ENCODE measurements at regions not wholly inside any gene's neighbourhood (a gene's known extent, or its start where the extent isn't known, plus 50 kb on each side); places are given as distances from the start of the nearest gene placed in this dataset.
"Not testable (repeated sequence)": the region's sequence is repeated elsewhere in the genome, so short reads cannot be mapped to it uniquely, and the experiment has no call there.

DNA sequence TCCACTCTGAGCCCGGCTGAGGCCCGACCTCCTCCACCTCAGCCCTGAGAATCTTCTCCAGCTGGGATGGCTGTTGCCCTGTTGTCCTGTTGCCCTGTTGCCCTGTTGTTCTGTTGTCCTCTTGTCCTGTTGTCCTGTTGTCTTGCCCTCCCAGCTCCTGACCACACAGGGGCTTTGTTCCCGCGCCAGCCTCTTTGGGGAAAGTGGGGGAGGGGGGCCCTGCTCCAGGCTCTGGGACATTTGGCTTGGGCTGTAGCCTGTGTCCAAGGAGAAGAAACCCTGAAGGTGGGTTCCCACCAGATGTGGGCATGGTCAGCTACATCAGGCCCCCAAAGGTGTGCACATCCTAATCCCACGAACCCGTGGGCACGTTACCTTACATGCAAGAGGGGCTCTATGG lies 113.5 kb upstream of the FAM20C start:
- not testable (repeated sequence) for ATAC-seq (ENCODE audit: low FRiP score in 2 of 2); H3K9me3 ChIP-seq; DNase-seq; H3K27me3 ChIP-seq; H3K4me1 ChIP-seq; H3K27ac ChIP-seq; H3K36me3 ChIP-seq; H3K4me3 ChIP-seq
- 98 to 100% methylated on average over 2 to 5 of the region's 7 CpGs for WGBS, 2 donors

DNA sequence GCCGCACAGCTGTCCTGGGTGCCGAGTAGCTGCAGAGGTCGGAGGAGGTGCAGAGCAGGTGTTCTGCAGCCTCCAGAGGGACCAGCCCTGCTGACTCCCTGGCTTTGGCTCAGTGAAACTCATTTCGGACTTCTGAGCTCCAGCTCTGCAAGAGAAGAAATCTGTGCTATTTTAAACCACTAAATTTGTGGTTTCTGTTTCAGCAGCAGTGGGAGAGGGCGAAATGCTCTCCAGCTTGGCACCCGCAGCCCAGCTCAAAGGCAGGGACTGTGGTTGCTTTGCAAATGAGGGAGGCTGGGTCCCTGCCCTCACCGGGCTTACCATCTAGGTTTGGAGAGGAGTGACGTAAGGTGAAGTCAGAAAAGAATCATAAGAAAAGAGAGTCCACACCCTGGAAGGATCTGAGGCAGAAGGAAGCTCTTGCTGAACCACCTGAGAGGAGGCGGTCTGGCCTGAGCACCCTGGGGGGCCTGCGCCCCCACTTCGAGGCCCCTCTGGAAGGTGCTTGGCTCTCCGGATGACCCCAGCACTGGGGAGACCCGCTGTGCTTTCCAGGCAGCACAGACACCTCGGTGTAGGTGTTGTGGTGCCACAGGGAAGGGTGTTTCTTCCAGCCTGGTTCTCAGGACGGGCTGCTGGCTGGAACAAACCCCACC lies 112.8 kb upstream of the FAM20C start:
- not testable (repeated sequence) for H3K36me3 ChIP-seq; H3K9me3 ChIP-seq; H3K27me3 ChIP-seq; DNase-seq; ATAC-seq (ENCODE audit: low FRiP score in 2 of 2); H3K27ac ChIP-seq; H3K4me1 ChIP-seq; H3K4me3 ChIP-seq
- 84 to 85% methylated on average over 5 to 6 of the region's 15 CpGs for WGBS, 2 donors

DNA sequence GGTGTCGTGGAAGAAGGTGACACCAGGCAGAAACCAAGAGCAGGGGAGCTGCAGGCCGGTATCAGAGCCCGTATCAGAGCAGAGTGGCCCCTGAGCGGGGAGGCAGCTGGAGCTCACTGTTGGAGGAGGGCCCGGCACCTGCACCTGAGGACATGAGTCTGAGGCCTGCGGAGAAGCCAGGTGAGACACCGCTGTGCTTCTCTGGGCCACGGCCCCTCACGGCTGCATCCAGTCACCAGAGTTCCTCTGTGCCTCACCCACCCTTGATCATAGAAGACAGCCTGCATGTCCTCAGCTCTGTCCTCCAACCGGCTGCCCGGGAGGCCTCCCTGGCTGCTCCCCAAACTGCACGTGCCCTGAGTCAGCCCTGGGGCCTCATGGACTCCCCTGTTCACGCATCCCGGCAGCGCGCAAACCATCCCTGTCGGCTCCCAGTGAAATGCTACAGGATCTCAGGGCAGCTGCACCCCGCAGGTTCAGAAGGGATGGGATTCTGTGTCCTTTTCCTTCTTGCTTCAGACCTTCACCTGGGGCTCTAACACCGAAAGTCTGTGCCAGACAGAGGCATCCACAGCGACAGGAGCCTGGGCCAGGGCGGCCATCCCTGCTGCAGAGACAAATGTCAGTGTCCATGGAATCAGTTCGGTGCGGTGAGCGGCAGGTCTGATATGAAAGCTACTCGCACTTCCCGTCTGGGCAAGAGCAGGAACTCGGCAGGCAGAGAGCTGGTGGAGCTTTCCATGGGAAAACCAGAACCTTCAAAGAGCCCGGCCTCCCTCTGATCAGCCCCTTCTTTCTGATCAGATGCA lies 111.9 kb upstream of the FAM20C start:
- Histone ChIP-seq H3K4me1 (no peaks in the 10 kb centered on the region), H3K36me3 (no peaks in the 10 kb centered on the region), H3K9me3 (no peaks in the 10 kb centered on the region), H3K4me3 (no peak overlapping the region), H3K27ac (no peak overlapping the region), H3K27me3 (no peaks in the 10 kb centered on the region)
- no peak for TF ChIP-seq POLR2A (IDR thresholded peaks at IDR 0.05)
- TF ChIP-seq POLR2AphosphoS5 (IDR thresholded peaks at IDR 0.05): no peak
- TF ChIP-seq, protein P1, sequence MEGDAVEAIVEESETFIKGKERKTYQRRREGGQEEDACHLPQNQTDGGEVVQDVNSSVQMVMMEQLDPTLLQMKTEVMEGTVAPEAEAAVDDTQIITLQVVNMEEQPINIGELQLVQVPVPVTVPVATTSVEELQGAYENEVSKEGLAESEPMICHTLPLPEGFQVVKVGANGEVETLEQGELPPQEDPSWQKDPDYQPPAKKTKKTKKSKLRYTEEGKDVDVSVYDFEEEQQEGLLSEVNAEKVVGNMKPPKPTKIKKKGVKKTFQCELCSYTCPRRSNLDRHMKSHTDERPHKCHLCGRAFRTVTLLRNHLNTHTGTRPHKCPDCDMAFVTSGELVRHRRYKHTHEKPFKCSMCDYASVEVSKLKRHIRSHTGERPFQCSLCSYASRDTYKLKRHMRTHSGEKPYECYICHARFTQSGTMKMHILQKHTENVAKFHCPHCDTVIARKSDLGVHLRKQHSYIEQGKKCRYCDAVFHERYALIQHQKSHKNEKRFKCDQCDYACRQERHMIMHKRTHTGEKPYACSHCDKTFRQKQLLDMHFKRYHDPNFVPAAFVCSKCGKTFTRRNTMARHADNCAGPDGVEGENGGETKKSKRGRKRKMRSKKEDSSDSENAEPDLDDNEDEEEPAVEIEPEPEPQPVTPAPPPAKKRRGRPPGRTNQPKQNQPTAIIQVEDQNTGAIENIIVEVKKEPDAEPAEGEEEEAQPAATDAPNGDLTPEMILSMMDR (IDR thresholded peaks at IDR 0.05): no peak
- no peak for TF ChIP-seq EP300 (IDR thresholded peaks at IDR 0.05)
- 89 to 92% methylated on average over 15 to 26 of the region's 28 CpGs for WGBS, 2 donors
- ATAC-seq (ENCODE audit: low FRiP score in 2 of 2): no peak
- DNase-seq: peak in 1 of 2 donors; percentile 62

DNA sequence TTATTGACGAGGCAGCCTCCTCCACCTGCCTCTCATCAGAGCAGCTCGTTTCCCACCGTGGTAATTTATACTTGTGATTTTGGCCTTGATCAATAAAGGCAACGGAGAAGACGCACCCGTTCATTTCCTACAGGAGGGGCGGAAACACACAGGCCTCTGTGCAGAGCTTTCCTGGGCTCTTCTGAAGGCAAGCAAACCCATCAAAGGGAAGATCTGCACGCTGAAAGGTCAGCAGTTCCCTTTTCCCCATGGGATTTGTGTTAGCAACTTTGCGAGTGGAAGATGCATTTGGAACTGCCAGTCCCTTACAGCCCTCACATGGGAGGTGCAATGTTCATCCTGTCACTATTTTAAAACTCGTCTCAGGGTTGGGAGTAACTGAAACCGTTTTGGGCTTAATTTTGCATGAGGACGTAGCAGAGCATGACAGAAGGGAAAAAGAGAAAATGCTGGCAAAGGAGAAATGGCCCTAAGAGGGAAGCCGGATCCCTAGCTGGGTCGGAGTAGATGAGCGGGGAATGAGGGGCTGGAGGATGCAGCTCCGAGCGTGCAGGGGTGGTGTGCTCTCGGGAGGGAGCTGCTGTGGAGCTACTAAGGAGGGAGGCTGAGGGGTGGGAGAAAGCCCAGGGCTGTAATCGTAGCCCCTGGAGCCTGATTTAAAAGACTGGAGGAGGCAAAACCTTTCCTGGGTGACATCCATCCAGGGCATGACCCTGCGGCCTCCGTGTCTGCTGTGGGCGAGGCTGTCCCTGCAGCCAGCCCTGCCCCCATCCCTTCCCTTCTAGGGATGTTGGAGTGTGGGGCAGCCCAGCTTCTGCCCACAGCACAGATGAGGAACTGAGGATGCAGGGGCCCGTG lies 111.1 kb upstream of the FAM20C start:
- no peaks in the 10 kb centered on the region for H3K9me3 ChIP-seq
- no peak overlapping the region for H3K4me3 ChIP-seq
- H3K27me3 ChIP-seq: no peaks in the 10 kb centered on the region
- no peaks in the 10 kb centered on the region for H3K4me1 ChIP-seq
- 80% methylated on average over 22 to 23 of the region's 23 CpGs for WGBS, 2 donors
- no peaks in the 10 kb centered on the region for H3K36me3 ChIP-seq
- H3K27ac ChIP-seq: no peak overlapping the region
- DNase-seq: no peak
- TF ChIP-seq, protein P1 (IDR thresholded peaks at IDR 0.05): no peak
- TF ChIP-seq POLR2AphosphoS5 (IDR thresholded peaks at IDR 0.05) (no peak), POLR2A (IDR thresholded peaks at IDR 0.05) (no peak), EP300 (IDR thresholded peaks at IDR 0.05) (no peak)
- no peak for ATAC-seq (ENCODE audit: low FRiP score in 2 of 2)

DNA sequence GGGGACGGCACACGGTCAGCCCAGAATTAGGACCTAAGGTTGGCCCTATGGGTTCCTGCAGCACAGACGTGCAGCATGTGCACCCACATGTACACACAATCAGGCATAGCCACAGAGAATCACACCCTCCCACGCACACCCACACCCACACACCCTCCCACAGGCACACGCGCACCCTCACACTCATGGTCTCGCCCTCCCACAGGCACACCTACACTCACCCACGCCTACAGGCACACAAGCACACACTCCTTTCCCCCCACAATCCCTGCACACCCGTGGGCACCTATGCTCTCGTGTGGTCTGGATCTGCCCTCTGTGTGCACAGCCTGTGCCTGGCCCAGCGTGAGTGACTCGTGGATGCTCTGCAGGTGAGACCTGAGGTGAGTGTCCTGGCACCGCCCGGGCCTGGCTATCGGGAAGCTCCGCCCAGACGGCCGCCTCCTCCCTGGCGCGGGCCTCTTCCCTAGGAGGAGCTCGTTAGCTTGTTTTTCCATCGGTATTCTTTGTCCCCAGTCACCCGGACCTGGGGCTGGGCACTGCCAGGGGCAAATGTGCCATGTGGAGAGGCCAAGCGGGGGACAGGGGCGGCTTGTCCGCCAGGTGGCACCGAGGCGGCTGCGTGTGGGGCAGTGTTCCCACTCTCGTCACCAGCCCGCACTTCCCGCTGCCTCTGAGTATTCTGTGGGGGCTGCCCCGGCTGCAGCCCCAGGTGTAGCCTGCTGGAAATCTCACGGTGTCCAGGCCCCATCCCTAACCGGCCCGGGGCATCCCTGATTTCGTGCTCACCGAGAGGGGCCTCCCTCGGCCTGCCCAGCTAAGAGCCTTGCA lies 110.2 kb upstream of the FAM20C start:
- TF ChIP-seq POLR2AphosphoS5 (IDR thresholded peaks at IDR 0.05) (no peak), POLR2A (IDR thresholded peaks at IDR 0.05) (no peak), EP300 (IDR thresholded peaks at IDR 0.05) (no peak)
- TF ChIP-seq, protein P1 (IDR thresholded peaks at IDR 0.05): no peak
- H3K4me3 ChIP-seq: no peak overlapping the region
- no peaks in the 10 kb centered on the region for H3K36me3 ChIP-seq
- no peaks in the 10 kb centered on the region for H3K9me3 ChIP-seq
- H3K27me3 ChIP-seq: no peaks in the 10 kb centered on the region
- H3K4me1 ChIP-seq: no peaks in the 10 kb centered on the region
- ATAC-seq (ENCODE audit: low FRiP score in 2 of 2): peak in 1 of 2 donors; percentile 9
- WGBS, 2 donors: 61 to 67% methylated on average over 31 to 36 of the region's 39 CpGs
- DNase-seq: peak; percentile 56 to 83
- no peak overlapping the region for H3K27ac ChIP-seq
